ENCODE measurements at regions not wholly inside any gene's neighbourhood (a gene's known extent, or its start where the extent isn't known, plus 50 kb on each side); places are given as distances from the start of the nearest gene placed in this dataset.

DNA sequence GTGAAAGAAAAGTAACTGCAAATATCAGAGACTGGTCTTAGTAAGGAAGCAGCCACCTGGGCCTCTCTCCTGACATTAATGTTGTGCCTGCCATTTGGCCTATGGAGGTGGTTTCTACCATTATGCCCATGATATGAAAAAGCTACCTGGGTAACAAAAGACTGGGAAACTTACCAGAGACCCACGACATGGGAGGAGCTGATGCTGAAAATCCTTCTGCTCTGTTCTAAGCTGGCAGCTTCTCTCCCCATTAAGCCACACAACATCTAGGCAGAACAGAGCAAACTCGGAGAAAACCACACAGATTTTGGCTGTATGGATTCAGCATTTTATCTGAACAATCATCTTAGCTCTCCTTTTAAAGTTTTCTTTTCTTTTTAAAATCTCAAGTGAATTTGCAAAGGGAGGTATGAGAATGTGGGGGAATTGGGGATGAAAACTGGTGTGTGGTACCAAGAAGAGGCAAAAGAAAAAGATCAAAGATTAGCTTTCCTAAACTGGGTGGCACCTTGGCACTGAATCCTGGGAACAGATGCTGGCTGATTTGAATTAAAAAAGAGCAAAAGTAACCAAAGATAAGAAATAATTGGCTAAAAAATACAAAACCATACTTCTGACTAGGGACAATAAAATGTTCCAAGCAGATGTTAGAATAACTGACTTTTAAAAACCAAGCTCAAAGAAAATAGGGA, 128.6 kb upstream of the ANKRD1 start:
- Histone ChIP-seq H3K18ac (ENCODE audit: low read depth in 1 of 2, low read length in 2 of 2) (no peak overlapping the region), H3K27ac (ENCODE audit: low read length, poor library complexity, severe bottlenecking) (no peak overlapping the region), H3K4me2 (ENCODE audit: low read length, poor library complexity, severe bottlenecking) (no peak overlapping the region), H3K9ac (ENCODE audit: low read length) (no peak overlapping the region), H3K27me3 (ENCODE audit: control insufficient read depth in 1 of 2, insufficient read depth in 1 of 2, low read length in 2 of 2) (no peaks in the 10 kb centered on the region), H2BK12ac (ENCODE audit: low read length in 2 of 2) (no peak overlapping the region), H2AFZ (ENCODE audit: low read depth, low read length) (no peak overlapping the region), H4K8ac (ENCODE audit: low read length) (no peak overlapping the region), H4K91ac (ENCODE audit: low read length) (no peak overlapping the region), H2BK5ac (ENCODE audit: low read depth, low read length, poor library complexity, severe bottlenecking) (no peak overlapping the region), H2AK5ac (ENCODE audit: low read length, severe bottlenecking) (no peak overlapping the region), H3K4me3 (ENCODE audit: insufficient read depth in 1 of 2, low read depth in 1 of 2, low read length in 2 of 2) (no peak overlapping the region), H3K36me3 (ENCODE audit: control insufficient read depth in 1 of 2, insufficient read depth in 2 of 2, low read depth in 1 of 2, low read length in 2 of 2) (no peaks in the 10 kb centered on the region), H3K79me1 (replicated peaks; ENCODE audit: low read length, poor library complexity, severe bottlenecking) (no peaks in the 10 kb centered on the region), H3K9me3 (ENCODE audit: control insufficient read depth, low read length) (no peaks in the 10 kb centered on the region), H3K23ac (ENCODE audit: low read length in 2 of 2) (no peak overlapping the region), H3K4ac (ENCODE audit: low read depth in 1 of 2, low read length in 2 of 2) (peak overlapping the region in 1 of 2 experiments; percentile 21), H2BK120ac (ENCODE audit: low read depth, low read length) (no peak overlapping the region), H3K4me1 (ENCODE audit: control insufficient read depth, insufficient read depth, low read depth, low read length) (no peaks in the 10 kb centered on the region), H3K14ac (ENCODE audit: low read length in 2 of 2) (no peak overlapping the region), H2BK15ac (ENCODE audit: low read depth, poor library complexity, severe bottlenecking) (no peak overlapping the region)
- DNase-seq = no peak
- WGBS = 63% methylated on average over 2 of the region's 2 CpGs

DNA sequence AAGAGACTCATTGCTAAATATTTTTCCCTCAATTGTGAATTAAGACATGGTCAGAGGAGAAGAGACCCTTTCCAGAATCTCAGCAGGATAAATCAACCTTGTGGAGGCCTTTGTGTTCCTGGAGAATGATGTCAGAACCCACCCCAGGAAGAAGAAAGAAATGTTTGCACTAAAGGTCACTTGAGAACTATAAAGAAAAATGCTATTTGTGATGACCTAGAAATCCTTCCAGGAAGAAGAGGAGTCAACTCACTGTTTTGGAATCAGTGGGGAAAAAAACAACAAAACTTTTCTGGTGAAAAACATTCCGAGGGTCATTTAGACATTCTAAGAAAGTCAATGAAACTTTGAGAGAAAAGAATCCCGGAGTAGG, 129.1 kb upstream of the ANKRD1 start:
- Histone ChIP-seq H2BK15ac (ENCODE audit: low read depth, poor library complexity, severe bottlenecking) (no peak overlapping the region), H3K9ac (ENCODE audit: low read length) (no peak overlapping the region), H2BK120ac (ENCODE audit: low read depth, low read length) (no peak overlapping the region), H3K79me1 (replicated peaks; ENCODE audit: low read length, poor library complexity, severe bottlenecking) (no peaks in the 10 kb centered on the region), H3K4me1 (ENCODE audit: control insufficient read depth, insufficient read depth, low read depth, low read length) (no peaks in the 10 kb centered on the region), H3K27me3 (ENCODE audit: control insufficient read depth in 1 of 2, insufficient read depth in 1 of 2, low read length in 2 of 2) (no peaks in the 10 kb centered on the region), H3K36me3 (ENCODE audit: control insufficient read depth in 1 of 2, insufficient read depth in 2 of 2, low read depth in 1 of 2, low read length in 2 of 2) (no peaks in the 10 kb centered on the region), H3K14ac (ENCODE audit: low read length in 2 of 2) (no peak overlapping the region), H4K8ac (ENCODE audit: low read length) (no peak overlapping the region), H2BK12ac (ENCODE audit: low read length in 2 of 2) (no peak overlapping the region), H4K91ac (ENCODE audit: low read length) (no peak overlapping the region), H2AK5ac (ENCODE audit: low read length, severe bottlenecking) (no peak overlapping the region), H3K4ac (ENCODE audit: low read depth in 1 of 2, low read length in 2 of 2) (no peak overlapping the region), H3K18ac (ENCODE audit: low read depth in 1 of 2, low read length in 2 of 2) (no peak overlapping the region), H3K4me2 (ENCODE audit: low read length, poor library complexity, severe bottlenecking) (no peak overlapping the region), H3K27ac (ENCODE audit: low read length, poor library complexity, severe bottlenecking) (no peak overlapping the region), H3K4me3 (ENCODE audit: insufficient read depth in 1 of 2, low read depth in 1 of 2, low read length in 2 of 2) (no peak overlapping the region), H2AFZ (ENCODE audit: low read depth, low read length) (no peak overlapping the region), H2BK5ac (ENCODE audit: low read depth, low read length, poor library complexity, severe bottlenecking) (no peak overlapping the region), H3K9me3 (ENCODE audit: control insufficient read depth, low read length) (no peaks in the 10 kb centered on the region), H3K23ac (ENCODE audit: low read length in 2 of 2) (no peak overlapping the region)
- 72% methylated on average over 2 of the region's 2 CpGs for WGBS
- no peak for DNase-seq

DNA sequence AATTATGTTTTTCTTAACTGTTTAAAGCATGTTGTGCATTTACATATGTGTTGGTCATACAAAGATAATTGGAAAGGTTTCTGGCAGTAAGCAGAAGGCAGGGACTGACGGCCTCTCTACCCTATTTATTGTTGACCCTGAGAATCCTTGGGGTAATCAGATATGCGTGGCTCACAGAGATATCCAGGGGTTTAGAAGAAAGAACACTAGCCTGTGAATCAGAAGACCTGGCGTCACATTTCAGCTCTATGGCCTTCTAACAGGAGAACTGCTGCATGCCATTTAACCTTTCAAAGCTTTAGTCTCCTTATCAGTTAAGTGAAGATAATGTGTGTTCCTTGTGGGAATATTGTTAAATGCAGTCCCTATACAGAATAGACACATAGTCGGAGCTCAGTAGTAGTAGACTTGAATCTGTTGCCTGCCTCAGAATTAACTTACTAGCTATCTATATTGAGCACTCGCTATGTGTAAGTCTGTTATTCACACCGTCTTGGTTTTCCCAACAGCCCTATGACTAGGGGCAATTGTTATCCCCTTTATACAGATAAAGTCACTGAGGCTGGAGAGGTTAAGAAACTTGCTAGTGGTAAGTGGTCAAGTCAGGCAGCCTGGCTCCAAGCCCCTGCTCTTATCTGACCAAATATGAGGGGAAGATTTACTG, 129.6 kb upstream of the ANKRD1 start:
- Histone ChIP-seq H4K91ac (ENCODE audit: low read length) (no peak overlapping the region), H3K27ac (ENCODE audit: low read length, poor library complexity, severe bottlenecking) (no peak overlapping the region), H2BK120ac (ENCODE audit: low read depth, low read length) (no peak overlapping the region), H3K9me3 (ENCODE audit: control insufficient read depth, low read length) (no peaks in the 10 kb centered on the region), H4K8ac (ENCODE audit: low read length) (no peak overlapping the region), H3K27me3 (ENCODE audit: control insufficient read depth in 1 of 2, insufficient read depth in 1 of 2, low read length in 2 of 2) (no peaks in the 10 kb centered on the region), H3K36me3 (ENCODE audit: control insufficient read depth in 1 of 2, insufficient read depth in 2 of 2, low read depth in 1 of 2, low read length in 2 of 2) (no peaks in the 10 kb centered on the region), H2AK5ac (ENCODE audit: low read length, severe bottlenecking) (no peak overlapping the region), H2BK15ac (ENCODE audit: low read depth, poor library complexity, severe bottlenecking) (no peak overlapping the region), H3K4ac (ENCODE audit: low read depth in 1 of 2, low read length in 2 of 2) (no peak overlapping the region), H3K23ac (ENCODE audit: low read length in 2 of 2) (no peak overlapping the region), H3K4me3 (ENCODE audit: insufficient read depth in 1 of 2, low read depth in 1 of 2, low read length in 2 of 2) (no peak overlapping the region), H3K18ac (ENCODE audit: low read depth in 1 of 2, low read length in 2 of 2) (no peak overlapping the region), H2BK5ac (ENCODE audit: low read depth, low read length, poor library complexity, severe bottlenecking) (no peak overlapping the region), H3K4me1 (ENCODE audit: control insufficient read depth, insufficient read depth, low read depth, low read length) (no peaks in the 10 kb centered on the region), H2BK12ac (ENCODE audit: low read length in 2 of 2) (no peak overlapping the region), H2AFZ (ENCODE audit: low read depth, low read length) (no peak overlapping the region), H3K79me1 (replicated peaks; ENCODE audit: low read length, poor library complexity, severe bottlenecking) (no peaks in the 10 kb centered on the region), H3K14ac (ENCODE audit: low read length in 2 of 2) (no peak overlapping the region), H3K9ac (ENCODE audit: low read length) (no peak overlapping the region), H3K4me2 (ENCODE audit: low read length, poor library complexity, severe bottlenecking) (no peak overlapping the region)
- no peak for DNase-seq
- WGBS = 66% methylated on average over 4 of the region's 6 CpGs

DNA sequence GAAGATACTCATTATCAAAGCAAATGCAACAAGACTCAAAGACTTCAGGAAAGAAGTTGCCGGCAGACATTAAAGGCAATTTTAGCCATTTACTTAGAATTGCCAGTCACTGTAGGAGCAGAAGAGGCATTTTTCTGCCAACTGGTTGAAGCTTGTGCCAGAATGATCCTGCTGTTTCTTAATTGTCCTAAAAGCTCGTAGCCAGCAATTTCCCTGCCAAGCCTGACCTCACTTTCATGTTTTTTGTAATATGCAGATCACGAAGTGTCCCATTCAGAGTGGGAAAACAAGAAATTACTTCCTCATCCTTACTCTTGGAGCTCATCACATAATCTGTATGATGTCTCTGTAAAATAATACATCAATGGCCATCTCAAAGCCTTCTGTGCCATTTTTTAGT, 130.9 kb upstream of the ANKRD1 start:
- Histone ChIP-seq H3K79me1 (replicated peaks; ENCODE audit: low read length, poor library complexity, severe bottlenecking) (no peaks in the 10 kb centered on the region), H4K91ac (ENCODE audit: low read length) (no peak overlapping the region), H2BK120ac (ENCODE audit: low read depth, low read length) (no peak overlapping the region), H3K18ac (ENCODE audit: low read depth in 1 of 2, low read length in 2 of 2) (no peak overlapping the region), H3K9me3 (ENCODE audit: control insufficient read depth, low read length) (no peaks in the 10 kb centered on the region), H3K27me3 (ENCODE audit: control insufficient read depth in 1 of 2, insufficient read depth in 1 of 2, low read length in 2 of 2) (no peaks in the 10 kb centered on the region), H3K4me2 (ENCODE audit: low read length, poor library complexity, severe bottlenecking) (no peak overlapping the region), H3K23ac (ENCODE audit: low read length in 2 of 2) (no peak overlapping the region), H2AFZ (ENCODE audit: low read depth, low read length) (no peak overlapping the region), H3K9ac (ENCODE audit: low read length) (no peak overlapping the region), H2AK5ac (ENCODE audit: low read length, severe bottlenecking) (no peak overlapping the region), H3K4me1 (ENCODE audit: control insufficient read depth, insufficient read depth, low read depth, low read length) (no peaks in the 10 kb centered on the region), H2BK12ac (ENCODE audit: low read length in 2 of 2) (no peak overlapping the region), H3K36me3 (ENCODE audit: control insufficient read depth in 1 of 2, insufficient read depth in 2 of 2, low read depth in 1 of 2, low read length in 2 of 2) (no peaks in the 10 kb centered on the region), H4K8ac (ENCODE audit: low read length) (no peak overlapping the region), H3K27ac (ENCODE audit: low read length, poor library complexity, severe bottlenecking) (no peak overlapping the region), H2BK5ac (ENCODE audit: low read depth, low read length, poor library complexity, severe bottlenecking) (no peak overlapping the region), H2BK15ac (ENCODE audit: low read depth, poor library complexity, severe bottlenecking) (no peak overlapping the region), H3K4me3 (ENCODE audit: insufficient read depth in 1 of 2, low read depth in 1 of 2, low read length in 2 of 2) (no peak overlapping the region), H3K14ac (ENCODE audit: low read length in 2 of 2) (no peak overlapping the region), H3K4ac (ENCODE audit: low read depth in 1 of 2, low read length in 2 of 2) (no peak overlapping the region)
- no peak for DNase-seq
- WGBS = 87% methylated on average over 3 of the region's 3 CpGs
